K562 (cell line): ENCODE measurements at regions not wholly inside any gene's neighbourhood (a gene's known extent, or its start where the extent isn't known, plus 50 kb on each side); places are given as distances from the start of the nearest gene placed in this dataset.

Experiments
- GABPB1 ChIP-seq: sonication (generic); formaldehyde crosslinking; IDR thresholded peaks from 2 replicates; pipeline ENCODE4 v1.8.0; 2022; ENCODE audit warnings: mild to moderate bottlenecking, missing genetic modification reagents
- HNRNPK ChIP-seq: fragments of 200-400 bp; formaldehyde crosslinking; IDR thresholded peaks from one replicate; pipeline ENCODE4 v1.6.1; 2018; ENCODE audit warnings: mild to moderate bottlenecking, low read depth, low read length; ENCODE audit not compliant: poor library complexity, severe bottlenecking
- NR1H2 ChIP-seq: sonication (generic); formaldehyde crosslinking; IDR thresholded peaks from 2 replicates; pipeline ENCODE4 v1.4.0; 2020; ENCODE audit warnings: mild to moderate bottlenecking, missing genetic modification reagents
- TF ChIP-seq, protein P1 (sequence below): fragments of 250-450 bp; sonication (Bioruptor Pico); IDR thresholded peaks from 2 replicates; pipeline ENCODE4 v1.4.0; 2020; ENCODE audit warnings: mild to moderate bottlenecking, moderate library complexity

DNA sequence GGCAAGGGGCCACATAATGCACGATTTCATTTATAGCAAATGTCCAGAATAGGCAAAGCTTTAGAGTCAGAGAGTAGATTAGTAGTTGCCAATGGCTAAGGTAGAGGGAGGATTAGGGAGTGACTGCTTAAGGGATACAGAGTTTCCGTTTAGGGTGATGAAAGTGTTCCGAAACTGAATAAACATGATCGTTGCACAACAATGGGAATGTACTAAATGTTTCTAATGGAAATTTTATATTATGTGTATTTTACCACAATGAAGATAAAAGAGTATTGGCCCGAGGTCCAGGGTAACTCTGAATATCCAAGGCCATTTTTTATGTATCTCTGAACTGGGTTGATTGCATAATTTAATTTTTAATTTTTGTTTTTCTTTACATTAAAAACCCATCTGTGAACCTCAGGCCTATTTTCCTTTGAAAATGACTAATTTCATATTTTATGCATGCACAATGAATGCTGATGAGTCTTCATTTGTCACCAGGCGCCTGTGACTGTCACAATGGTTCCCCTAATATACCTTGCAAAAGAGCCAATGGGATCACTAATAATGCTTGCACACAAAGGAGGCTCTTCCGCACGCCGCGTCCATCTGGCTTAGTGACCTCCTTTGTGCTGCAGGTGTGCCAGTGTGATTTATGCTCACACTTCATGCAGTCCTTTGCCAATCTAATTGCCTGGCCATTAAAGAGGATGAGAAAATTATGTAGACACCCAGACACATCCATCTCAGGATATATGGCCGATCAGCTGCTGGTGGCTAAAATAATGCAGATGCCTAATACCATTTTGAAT, 612.5 kb downstream of the CDH26 start:
- TF ChIP-seq HNRNPK (no peak), GABPB1 (no peak), NR1H2 (CRISPR knock-in tag) (no peak)
- TF ChIP-seq, protein P1, sequence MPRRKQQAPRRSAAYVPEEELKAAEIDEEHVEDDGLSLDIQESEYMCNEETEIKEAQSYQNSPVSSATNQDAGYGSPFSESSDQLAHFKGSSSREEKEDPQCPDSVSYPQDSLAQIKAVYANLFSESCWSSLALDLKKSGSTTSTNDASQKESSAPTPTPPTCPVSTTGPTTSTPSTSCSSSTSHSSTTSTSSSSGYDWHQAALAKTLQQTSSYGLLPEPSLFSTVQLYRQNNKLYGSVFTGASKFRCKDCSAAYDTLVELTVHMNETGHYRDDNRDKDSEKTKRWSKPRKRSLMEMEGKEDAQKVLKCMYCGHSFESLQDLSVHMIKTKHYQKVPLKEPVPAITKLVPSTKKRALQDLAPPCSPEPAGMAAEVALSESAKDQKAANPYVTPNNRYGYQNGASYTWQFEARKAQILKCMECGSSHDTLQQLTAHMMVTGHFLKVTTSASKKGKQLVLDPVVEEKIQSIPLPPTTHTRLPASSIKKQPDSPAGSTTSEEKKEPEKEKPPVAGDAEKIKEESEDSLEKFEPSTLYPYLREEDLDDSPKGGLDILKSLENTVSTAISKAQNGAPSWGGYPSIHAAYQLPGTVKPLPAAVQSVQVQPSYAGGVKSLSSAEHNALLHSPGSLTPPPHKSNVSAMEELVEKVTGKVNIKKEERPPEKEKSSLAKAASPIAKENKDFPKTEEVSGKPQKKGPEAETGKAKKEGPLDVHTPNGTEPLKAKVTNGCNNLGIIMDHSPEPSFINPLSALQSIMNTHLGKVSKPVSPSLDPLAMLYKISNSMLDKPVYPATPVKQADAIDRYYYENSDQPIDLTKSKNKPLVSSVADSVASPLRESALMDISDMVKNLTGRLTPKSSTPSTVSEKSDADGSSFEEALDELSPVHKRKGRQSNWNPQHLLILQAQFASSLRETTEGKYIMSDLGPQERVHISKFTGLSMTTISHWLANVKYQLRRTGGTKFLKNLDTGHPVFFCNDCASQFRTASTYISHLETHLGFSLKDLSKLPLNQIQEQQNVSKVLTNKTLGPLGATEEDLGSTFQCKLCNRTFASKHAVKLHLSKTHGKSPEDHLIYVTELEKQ = no peak
